ENCODE measurements at regions not wholly inside any gene's neighbourhood (a gene's known extent, or its start where the extent isn't known, plus 50 kb on each side); places are given as distances from the start of the nearest gene placed in this dataset.

- no peak overlapping the region for H3K27ac ChIP-seq (ENCODE audit: control insufficient read depth, insufficient read depth, low read length)
- no peaks in the 10 kb centered on the region for H3K79me2 ChIP-seq (ENCODE audit: control insufficient read depth, insufficient read depth, low read length)
- H3K9me3 ChIP-seq (ENCODE audit: control insufficient read depth, low read depth, low read length): no peaks in the 10 kb centered on the region
- H3K27me3 ChIP-seq (ENCODE audit: control insufficient read depth, extremely low read depth, insufficient read depth, low read length): no peaks in the 10 kb centered on the region
- H4K20me1 ChIP-seq (ENCODE audit: control insufficient read depth, extremely low read depth, insufficient read depth, low read length): no peaks in the 10 kb centered on the region
- H3K36me3 ChIP-seq (ENCODE audit: control insufficient read depth in 2 of 2, extremely low read depth in 1 of 2, insufficient read depth in 2 of 2, low read length in 2 of 2): no peaks in the 10 kb centered on the region
- DNase-seq (ENCODE audit: low read depth, low spot score) (no peak), FAIRE-seq (no peak)
- no peak overlapping the region for H2AFZ ChIP-seq (ENCODE audit: control insufficient read depth, low read length)
- H3K4me1 ChIP-seq (ENCODE audit: control insufficient read depth, extremely low read depth, insufficient read depth, low read length): peaks cover 14% of the 10 kb centered on the region
- H3K9me1 ChIP-seq (ENCODE audit: control insufficient read depth, extremely low read depth, insufficient read depth, low read length): no peaks in the 10 kb centered on the region
- dilution Hi-C loops (cut with MboI; ENCODE audit: extremely low pct_ligation_motif_present, low sequenced_read_pairs): no loop called here
- H3K9ac ChIP-seq (ENCODE audit: control insufficient read depth, extremely low read depth, insufficient read depth, low read length): no peak overlapping the region
- no peak overlapping the region for H3K4me3 ChIP-seq (ENCODE audit: control insufficient read depth in 2 of 3, extremely low read depth in 1 of 3, insufficient read depth in 2 of 3, low read depth in 1 of 3, low read length in 3 of 3)
- no peak for TF ChIP-seq CTCF (optimal IDR thresholded peaks at IDR 0.05 in 1 of 3, IDR thresholded peaks at IDR 0.05 in 1 of 3, conservative IDR thresholded peaks at IDR 0.05 in 1 of 3; ENCODE audit: extremely low read depth in 1 of 3, insufficient read depth in 2 of 3, low read length in 3 of 3)
- no peak for TF ChIP-seq EZH2 (IDR thresholded peaks at IDR 0.05; ENCODE audit: low read length)
- no peak overlapping the region for H3K4me2 ChIP-seq (ENCODE audit: control insufficient read depth, extremely low read depth, insufficient read depth, low read depth, low read length)
These were observed 129.9 kb downstream of the SPRY1 start for GRCh38 chr4:123526511-123526910.

GRCh38 chr4:123528501-123529277 is 132.1 kb downstream of the SPRY1 start:
- FAIRE-seq: peak; percentile 96
- H3K9me1 ChIP-seq (ENCODE audit: control insufficient read depth, extremely low read depth, insufficient read depth, low read length): no peaks in the 10 kb centered on the region

More at GRCh38 chr4:123528501-123529277, 132.1 kb downstream of the SPRY1 start:
- Histone ChIP-seq H3K36me3 (ENCODE audit: control insufficient read depth in 2 of 2, extremely low read depth in 1 of 2, insufficient read depth in 2 of 2, low read length in 2 of 2) (no peaks in the 10 kb centered on the region), H3K4me3 (ENCODE audit: control insufficient read depth in 2 of 3, extremely low read depth in 1 of 3, insufficient read depth in 2 of 3, low read depth in 1 of 3, low read length in 3 of 3) (no peak overlapping the region), H2AFZ (ENCODE audit: control insufficient read depth, low read length) (peak overlapping the region; percentile 54), H3K27me3 (ENCODE audit: control insufficient read depth, extremely low read depth, insufficient read depth, low read length) (no peaks in the 10 kb centered on the region), H3K79me2 (ENCODE audit: control insufficient read depth, insufficient read depth, low read length) (no peaks in the 10 kb centered on the region), H3K4me1 (ENCODE audit: control insufficient read depth, extremely low read depth, insufficient read depth, low read length) (peaks cover 14% of the 10 kb centered on the region), H3K4me2 (ENCODE audit: control insufficient read depth, extremely low read depth, insufficient read depth, low read depth, low read length) (peak overlapping the region; percentile 42), H4K20me1 (ENCODE audit: control insufficient read depth, extremely low read depth, insufficient read depth, low read length) (no peaks in the 10 kb centered on the region), H3K9ac (ENCODE audit: control insufficient read depth, extremely low read depth, insufficient read depth, low read length) (no peak overlapping the region), H3K9me3 (ENCODE audit: control insufficient read depth, low read depth, low read length) (no peaks in the 10 kb centered on the region), H3K27ac (ENCODE audit: control insufficient read depth, insufficient read depth, low read length) (no peak overlapping the region)
- no peak for TF ChIP-seq CTCF (optimal IDR thresholded peaks at IDR 0.05 in 1 of 3, IDR thresholded peaks at IDR 0.05 in 1 of 3, conservative IDR thresholded peaks at IDR 0.05 in 1 of 3; ENCODE audit: extremely low read depth in 1 of 3, insufficient read depth in 2 of 3, low read length in 3 of 3)
- dilution Hi-C loops (cut with MboI; ENCODE audit: extremely low pct_ligation_motif_present, low sequenced_read_pairs): no loop called here
- no peak for DNase-seq (ENCODE audit: low read depth, low spot score)
